ENCODE measurements at regions not wholly inside any gene's neighbourhood (a gene's known extent, or its start where the extent isn't known, plus 50 kb on each side); places are given as distances from the start of the nearest gene placed in this dataset.

DNA sequence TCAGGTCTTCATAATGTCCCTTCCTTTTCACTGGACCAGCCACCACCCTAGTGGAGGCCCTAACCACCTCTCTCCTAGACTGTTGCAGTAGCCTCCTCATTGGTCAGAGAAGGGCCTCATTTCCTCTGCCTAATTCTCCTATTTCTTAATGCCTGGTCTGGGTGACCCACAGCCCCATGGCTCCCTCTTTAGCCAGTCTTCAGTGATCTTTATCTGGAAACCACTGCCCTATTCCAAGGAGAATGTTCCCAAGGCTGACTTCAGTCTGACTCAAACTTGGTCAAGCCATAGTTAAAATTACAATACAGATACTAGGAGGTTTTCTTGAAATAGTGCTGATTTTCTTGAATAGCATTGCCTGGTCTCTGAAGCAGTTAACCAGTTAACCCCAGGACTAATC is 53.6 kb upstream of the PRPS1 start:
- Histone ChIP-seq H3K9me3 (no peaks in the 10 kb centered on the region), H3K4me1 (no peaks in the 10 kb centered on the region), H3K27ac (no peak overlapping the region), H3K27me3 (no peaks in the 10 kb centered on the region), H3K36me3 (no peaks in the 10 kb centered on the region), H3K4me3 (no peak overlapping the region)
- TF ChIP-seq POLR2A (IDR thresholded peaks at IDR 0.05), result no peak
- TF ChIP-seq POLR2AphosphoS5 (IDR thresholded peaks at IDR 0.05), result no peak
- no peak for TF ChIP-seq EP300 (IDR thresholded peaks at IDR 0.05)
- TF ChIP-seq, protein P1, sequence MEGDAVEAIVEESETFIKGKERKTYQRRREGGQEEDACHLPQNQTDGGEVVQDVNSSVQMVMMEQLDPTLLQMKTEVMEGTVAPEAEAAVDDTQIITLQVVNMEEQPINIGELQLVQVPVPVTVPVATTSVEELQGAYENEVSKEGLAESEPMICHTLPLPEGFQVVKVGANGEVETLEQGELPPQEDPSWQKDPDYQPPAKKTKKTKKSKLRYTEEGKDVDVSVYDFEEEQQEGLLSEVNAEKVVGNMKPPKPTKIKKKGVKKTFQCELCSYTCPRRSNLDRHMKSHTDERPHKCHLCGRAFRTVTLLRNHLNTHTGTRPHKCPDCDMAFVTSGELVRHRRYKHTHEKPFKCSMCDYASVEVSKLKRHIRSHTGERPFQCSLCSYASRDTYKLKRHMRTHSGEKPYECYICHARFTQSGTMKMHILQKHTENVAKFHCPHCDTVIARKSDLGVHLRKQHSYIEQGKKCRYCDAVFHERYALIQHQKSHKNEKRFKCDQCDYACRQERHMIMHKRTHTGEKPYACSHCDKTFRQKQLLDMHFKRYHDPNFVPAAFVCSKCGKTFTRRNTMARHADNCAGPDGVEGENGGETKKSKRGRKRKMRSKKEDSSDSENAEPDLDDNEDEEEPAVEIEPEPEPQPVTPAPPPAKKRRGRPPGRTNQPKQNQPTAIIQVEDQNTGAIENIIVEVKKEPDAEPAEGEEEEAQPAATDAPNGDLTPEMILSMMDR (IDR thresholded peaks at IDR 0.05), result no peak
- no peak for DNase-seq (ENCODE audit: low spot score in 2 of 2)

DNA sequence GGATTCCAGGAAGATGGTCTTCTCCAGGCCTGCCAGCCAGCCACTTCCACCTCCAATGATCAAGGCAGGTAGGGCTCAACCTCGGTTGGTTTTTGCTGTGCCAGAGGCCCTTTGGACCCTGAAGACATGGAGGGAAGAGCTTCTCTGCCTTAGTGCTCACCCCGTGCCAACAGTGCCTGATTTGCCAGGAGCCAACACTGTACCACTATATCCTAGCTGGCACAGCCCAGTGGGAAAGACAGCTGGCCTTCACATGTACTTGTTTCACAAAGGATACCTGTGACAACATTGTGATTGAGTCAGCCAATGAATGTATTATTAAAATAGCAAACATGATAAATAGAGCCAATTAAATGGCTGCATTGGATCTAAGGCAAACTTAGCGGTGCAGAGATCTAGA is 51.9 kb upstream of the PRPS1 start:
- TF ChIP-seq, protein P1 (IDR thresholded peaks at IDR 0.05), result no peak
- TF ChIP-seq POLR2AphosphoS5 (IDR thresholded peaks at IDR 0.05) (no peak), EP300 (IDR thresholded peaks at IDR 0.05) (no peak), POLR2A (IDR thresholded peaks at IDR 0.05) (no peak)
- Histone ChIP-seq H3K36me3 (no peaks in the 10 kb centered on the region), H3K4me1 (no peaks in the 10 kb centered on the region), H3K27me3 (no peaks in the 10 kb centered on the region), H3K9me3 (no peaks in the 10 kb centered on the region), H3K4me3 (no peak overlapping the region), H3K27ac (no peak overlapping the region)
- 88% methylated on average over 3 of the region's 3 CpGs for WGBS
- DNase-seq (ENCODE audit: low spot score in 2 of 2), result no peak

DNA sequence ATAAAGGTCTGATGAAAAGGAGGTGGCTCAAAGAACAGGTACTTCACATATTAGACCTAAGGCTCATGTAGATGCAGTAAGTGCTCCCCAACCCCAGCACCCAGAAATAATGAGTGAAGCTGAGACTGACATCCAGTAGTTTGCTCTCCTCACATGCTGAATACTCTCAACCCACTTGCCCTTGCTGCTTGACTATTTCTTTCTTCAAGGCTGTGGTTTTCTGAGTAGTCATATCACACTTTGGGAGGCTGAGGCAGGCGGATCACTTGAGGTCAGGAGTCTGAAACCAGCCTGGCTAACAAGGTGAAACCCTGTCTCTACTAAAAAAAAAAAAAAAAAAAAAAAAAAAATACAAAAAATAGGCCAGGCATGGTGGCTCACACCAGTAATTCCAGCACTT is 51.5 kb upstream of the PRPS1 start:
- Histone ChIP-seq H3K4me3 (no peak overlapping the region), H3K36me3 (no peaks in the 10 kb centered on the region), H3K27ac (no peak overlapping the region), H3K4me1 (no peaks in the 10 kb centered on the region), H3K9me3 (no peaks in the 10 kb centered on the region), H3K27me3 (no peaks in the 10 kb centered on the region)
- TF ChIP-seq EP300 (IDR thresholded peaks at IDR 0.05), result no peak
- no peak for TF ChIP-seq POLR2AphosphoS5 (IDR thresholded peaks at IDR 0.05)
- TF ChIP-seq, protein P1 (IDR thresholded peaks at IDR 0.05), result no peak
- TF ChIP-seq POLR2A (IDR thresholded peaks at IDR 0.05), result no peak
- DNase-seq (ENCODE audit: low spot score in 2 of 2), result no peak
- WGBS, result 100% methylated on average over 1 of the region's 1 CpG

DNA sequence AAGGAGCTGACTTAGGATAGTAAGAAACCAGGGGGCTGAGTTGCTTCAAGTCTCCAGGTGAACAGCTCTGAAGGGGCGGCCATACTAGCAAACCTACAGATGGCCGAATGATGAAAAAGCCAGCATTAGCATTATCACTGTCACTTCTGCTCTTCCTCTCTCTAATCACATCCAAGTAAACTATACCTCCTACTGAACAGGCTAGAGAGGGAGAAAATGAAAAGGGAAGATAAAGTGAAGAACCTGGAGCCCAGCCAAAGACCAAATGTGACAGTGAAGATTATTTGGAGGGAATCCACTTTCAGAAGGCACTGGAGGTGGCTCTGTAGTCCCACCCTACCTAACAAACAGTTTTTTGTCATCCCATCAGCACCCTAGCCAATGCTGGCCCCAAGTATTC is 50.4 kb upstream of the PRPS1 start:
- Histone ChIP-seq H3K4me3 (no peak overlapping the region), H3K4me1 (no peaks in the 10 kb centered on the region), H3K36me3 (no peaks in the 10 kb centered on the region), H3K27me3 (no peaks in the 10 kb centered on the region), H3K9me3 (no peaks in the 10 kb centered on the region), H3K27ac (no peak overlapping the region)
- DNase-seq (ENCODE audit: low spot score in 2 of 2), result no peak
- TF ChIP-seq EP300 (IDR thresholded peaks at IDR 0.05) (no peak), POLR2AphosphoS5 (IDR thresholded peaks at IDR 0.05) (no peak), POLR2A (IDR thresholded peaks at IDR 0.05) (no peak)
- TF ChIP-seq, protein P1 (IDR thresholded peaks at IDR 0.05), result no peak
- WGBS, result 92% methylated on average over 2 of the region's 2 CpGs
